ENCODE measurements at regions not wholly inside any gene's neighbourhood (a gene's known extent, or its start where the extent isn't known, plus 50 kb on each side); places are given as distances from the start of the nearest gene placed in this dataset.
"Not testable (repeated sequence)": the region's sequence is repeated elsewhere in the genome, so short reads cannot be mapped to it uniquely, and the experiment has no call there.

DNA sequence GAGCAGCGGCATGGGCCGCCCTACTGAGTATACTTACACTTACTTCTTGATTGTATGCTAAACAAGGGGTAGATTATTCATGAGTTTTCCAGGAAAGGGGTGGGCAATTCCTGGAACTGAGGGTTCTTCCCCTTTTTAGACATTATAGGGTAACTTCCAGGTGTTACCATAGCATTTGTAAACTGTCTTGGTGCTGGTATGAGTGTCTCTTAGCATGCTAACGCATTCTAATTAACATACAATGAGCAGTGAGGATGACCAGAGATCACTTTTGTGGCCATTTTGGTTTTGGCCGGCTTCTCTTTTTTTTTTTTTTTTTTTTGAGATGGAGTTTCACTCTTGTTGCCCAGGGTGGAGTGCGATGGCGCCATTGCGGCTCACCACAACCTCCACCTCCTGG lies 491.8 kb upstream of the AUTS2 start:
- DNase-seq (ENCODE audit: low spot score): not testable (repeated sequence)

DNA sequence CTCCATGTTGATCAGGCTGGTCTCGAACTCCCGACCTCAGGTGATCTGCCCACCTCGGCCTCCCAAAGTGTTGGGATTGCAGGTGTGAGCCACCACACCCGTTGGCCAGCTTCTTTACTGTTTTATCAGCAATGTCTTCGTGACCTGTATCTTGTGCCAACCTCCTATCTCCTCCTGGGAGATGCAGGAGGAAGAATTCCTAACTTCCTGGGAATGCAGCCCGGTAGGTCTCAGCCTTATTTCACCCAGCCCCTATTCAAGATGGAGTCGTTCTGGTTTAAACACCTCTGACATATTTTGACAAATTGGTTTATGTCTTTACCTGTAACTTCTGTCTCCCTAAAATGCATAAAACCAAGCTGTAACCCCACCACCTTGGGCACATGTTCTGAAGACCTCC lies 491.3 kb upstream of the AUTS2 start:
- DNase-seq (ENCODE audit: low spot score): not testable (repeated sequence)

DNA sequence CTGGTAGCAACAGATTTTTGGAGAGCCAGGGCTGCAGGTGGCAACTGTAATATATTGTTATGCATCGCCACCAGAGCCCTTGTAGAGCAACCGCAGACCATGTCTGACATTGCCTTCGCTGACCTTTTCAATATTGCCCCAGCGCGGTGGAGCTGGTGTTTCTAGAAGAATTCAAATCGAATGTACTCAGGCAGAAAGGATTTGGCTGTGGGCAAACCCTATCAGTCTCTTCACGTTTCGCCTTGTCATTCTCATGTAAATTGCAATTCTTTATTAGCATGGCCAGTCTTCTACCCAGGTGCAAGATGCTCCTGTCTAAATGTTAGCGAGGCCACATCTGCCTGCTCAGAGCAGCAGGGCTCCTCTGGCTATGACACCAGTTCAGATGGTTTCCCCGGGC lies 490.2 kb upstream of the AUTS2 start:
- DNase-seq (ENCODE audit: low spot score): no peak

DNA sequence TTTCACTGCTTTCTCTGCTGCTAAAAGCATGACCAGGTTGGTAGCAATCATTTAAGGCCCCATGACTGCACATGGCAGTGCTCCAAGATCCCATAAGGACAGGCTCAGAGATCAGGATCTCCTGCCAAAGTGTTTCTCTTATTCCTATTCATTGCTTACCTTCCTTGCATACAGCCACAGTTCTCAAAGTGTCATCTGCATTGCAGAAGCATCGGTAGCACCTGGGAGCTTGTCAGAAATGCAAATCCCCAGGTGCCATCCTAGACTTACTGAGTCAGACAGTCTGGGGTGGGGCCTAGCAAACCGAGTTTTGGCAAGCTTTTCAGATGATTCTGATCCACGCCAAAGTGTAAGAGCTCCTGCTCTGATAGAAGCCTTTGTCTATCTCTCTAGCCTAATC lies 489.0 kb upstream of the AUTS2 start:
- no peak for DNase-seq (ENCODE audit: low spot score)

DNA sequence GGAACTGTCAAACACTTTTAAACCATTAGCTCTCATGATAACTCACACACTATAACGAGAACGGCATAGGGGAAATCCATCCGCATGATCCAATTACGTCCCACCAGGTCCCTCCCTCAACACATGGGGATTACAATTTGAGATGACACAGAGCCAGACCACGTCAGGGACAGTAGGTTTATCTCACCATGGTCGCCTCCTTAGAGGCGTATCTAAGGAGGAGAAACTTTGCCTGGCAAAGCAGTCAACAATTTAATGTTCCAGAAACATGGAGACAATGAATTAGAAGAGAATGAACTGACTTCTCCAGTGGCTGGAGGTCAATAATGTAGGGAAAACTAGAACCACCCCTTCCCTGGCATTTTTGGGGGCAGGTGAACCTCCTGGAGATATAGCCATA lies 488.4 kb upstream of the AUTS2 start:
- no peak for DNase-seq (ENCODE audit: low spot score)

DNA sequence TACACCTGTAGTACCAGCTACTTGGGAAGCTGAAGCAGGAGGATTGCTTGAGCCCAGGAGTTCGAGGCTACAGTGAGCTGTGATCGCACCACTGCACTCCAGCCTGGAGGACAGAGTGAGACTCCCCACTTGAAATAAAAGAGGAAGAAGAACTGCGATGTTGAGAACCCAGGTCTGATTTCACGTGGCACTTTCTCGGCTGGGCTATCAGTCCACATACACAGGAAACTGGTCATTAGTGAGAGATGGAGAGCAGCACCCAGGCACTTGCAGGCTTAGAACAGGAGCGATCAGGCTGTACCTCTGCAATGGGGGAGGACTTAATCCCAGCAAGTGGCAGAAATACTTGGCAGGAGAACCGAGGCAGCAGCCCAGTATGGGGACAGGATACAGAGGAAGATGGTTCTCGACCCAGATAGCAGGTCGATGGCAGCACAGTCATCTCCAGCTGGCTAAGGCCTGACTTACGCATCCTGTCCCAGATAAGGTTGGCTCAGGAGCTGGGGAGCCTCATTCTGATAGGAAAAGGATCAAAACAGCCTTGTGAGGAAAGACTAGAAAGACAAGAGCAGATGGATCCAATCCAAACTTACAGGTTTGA lies 487.7 kb upstream of the AUTS2 start:
- no peak for DNase-seq (ENCODE audit: low spot score)

DNA sequence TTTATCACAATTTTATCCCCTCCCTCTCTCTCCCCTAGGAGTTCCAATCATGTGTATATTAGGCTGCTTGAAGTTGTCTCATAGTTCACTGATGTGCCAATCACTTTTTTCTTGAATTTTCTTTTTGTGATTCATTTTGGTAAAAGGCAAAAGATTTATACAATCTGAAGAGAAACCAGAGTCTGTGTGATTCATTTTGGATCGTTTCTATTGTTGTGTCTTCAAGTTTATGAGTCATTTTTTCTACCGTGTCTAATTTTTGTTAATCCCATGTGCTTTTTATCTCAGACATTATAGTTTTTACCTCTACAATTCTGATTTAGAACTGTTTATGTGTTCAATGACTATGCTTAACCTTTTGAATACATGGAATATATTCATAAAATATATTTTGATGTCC lies 483.9 kb upstream of the AUTS2 start:
- DNase-seq (ENCODE audit: low spot score): no peak

DNA sequence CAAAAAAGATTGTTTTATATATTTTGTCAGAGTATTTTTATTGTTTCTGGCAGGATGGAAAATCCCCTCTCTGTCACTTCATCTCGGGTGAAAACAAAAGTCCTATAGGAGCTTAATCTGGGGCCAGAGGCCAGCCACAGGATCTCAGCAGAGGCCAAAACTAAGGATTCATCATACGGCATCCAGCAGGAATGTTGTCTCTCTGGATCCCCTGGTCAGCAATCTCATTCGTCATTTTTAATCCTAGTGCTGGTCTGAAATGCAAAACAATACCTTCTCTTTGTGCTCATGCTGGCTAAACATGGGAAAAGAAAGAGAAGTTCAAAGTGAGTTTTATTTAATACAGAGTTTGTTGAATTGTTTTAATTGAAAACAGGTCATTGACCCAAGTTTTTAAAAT lies 482.5 kb upstream of the AUTS2 start:
- no peak for DNase-seq (ENCODE audit: low spot score)

DNA sequence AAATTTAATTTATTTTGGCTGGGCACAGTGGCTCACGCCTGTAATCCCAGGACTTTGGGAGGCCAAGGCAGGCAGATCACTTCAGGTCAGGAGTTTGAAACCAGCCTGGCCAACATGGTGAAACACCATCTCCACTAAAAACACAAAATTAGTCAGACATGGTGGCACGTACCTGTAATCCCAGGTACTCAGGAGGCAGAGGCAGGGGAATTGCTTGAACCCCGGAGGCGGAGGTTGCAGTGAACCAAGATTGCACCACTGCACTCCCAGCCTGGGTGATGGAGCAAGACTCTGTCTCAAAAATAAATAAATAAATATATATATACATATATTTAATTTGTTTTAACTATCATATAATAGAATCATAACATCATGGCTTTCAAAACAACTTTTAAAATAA lies 482.1 kb upstream of the AUTS2 start:
- not testable (repeated sequence) for DNase-seq (ENCODE audit: low spot score)

DNA sequence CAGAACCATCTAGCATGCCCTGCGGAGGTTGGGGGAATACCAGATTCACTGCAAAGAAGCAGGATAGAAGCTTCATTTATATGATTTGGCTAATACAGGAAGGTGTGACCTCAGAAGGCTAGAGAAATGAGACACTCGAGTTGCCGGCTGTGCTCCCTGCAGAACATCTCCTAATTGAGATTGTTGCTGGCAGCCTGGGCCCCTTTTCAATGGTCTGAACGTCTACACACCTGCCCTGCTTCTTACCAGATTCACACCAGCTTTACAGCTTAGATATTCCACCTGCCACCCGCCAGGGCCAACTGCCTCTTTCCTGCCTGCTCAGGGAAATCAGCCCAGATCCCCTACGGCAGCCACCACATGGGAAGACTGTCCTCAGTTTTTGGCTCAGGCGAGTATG lies 475.3 kb upstream of the AUTS2 start:
- no peak for DNase-seq (ENCODE audit: low spot score)

DNA sequence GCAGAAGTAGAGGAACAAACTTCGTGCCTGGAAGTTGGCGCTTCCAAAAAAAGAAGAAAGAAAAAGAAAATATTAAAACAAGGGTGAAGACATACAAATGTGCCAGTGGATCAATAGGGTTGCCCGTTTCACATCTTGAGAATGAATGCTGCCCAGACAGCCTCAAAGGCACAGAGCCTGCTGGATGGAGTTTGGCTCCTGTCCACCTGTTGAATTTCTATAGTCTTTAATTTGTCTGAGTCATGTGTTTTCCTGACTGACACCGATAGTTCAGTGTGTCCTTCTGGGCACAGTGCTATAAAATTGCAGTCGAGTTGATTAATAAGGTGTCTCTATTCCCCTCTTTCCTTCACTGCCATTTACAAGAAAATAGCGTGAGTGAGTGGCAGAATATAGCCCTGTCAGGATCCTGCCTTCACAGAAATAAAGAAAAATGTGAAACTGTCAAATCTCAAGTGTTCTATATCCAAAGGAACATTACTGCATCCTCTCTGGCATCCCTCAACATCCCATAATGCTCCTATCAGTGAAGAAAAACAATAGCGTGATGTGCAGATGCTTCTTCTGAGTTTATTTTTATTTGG lies 471.3 kb upstream of the AUTS2 start:
- no peak for DNase-seq (ENCODE audit: low spot score)

DNA sequence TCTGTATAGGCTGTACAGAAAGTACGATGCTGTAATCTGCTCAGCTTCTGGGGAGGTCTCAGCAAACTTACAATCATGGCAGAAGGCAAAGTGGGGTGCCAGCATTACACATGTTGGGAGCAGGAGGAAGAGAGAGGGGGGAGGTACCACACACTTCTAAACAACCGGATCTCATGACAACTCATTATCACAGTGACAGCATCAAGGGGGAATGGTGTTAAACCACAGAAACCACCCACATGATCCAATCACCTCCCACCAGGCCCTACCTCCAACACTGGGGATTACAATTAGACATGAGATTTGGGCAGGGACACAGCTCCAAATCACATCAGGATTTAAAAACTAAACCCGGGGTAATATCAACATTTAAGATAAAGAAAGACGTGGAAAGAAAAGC lies 468.8 kb upstream of the AUTS2 start:
- DNase-seq (ENCODE audit: low spot score): no peak

DNA sequence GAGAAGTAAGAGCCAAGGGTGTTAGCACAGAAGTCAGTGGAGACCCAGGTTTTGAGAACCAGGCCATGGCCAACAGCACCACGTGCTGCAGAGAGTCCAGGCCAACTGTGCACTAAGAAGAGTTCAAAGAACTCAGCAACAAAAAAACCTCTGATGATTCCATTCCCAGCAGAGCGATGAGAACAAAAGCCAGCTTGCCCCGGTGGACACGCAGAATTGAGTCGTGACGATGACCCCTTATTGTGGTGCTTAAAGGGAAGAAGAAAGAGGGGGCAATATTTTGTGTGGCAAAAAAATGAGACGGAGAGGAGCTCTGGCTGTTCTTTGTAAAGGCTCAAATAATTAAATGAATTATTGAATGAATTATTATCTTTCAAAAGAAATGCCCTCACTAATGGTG lies 468.3 kb upstream of the AUTS2 start:
- no peak for DNase-seq (ENCODE audit: low spot score)

DNA sequence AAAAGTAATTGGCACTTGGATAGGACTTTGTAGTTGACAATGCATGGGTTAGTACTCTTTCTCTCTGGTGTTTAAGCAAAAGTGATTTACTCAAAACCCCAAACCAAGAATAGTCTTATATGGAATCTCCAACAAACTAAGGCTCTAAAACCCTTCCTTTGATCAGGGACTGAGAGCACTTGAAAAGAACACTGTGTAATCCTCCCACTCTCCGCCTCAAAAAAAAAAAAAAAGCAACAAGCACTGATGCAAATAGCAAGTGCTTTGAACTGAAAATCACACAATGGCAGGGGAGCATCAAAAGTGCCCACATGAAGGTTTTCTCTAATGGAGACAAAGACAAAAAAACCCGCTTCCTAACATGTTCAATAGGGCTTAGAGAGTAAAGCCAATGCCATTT lies 467.9 kb upstream of the AUTS2 start:
- DNase-seq (ENCODE audit: low spot score): no peak

DNA sequence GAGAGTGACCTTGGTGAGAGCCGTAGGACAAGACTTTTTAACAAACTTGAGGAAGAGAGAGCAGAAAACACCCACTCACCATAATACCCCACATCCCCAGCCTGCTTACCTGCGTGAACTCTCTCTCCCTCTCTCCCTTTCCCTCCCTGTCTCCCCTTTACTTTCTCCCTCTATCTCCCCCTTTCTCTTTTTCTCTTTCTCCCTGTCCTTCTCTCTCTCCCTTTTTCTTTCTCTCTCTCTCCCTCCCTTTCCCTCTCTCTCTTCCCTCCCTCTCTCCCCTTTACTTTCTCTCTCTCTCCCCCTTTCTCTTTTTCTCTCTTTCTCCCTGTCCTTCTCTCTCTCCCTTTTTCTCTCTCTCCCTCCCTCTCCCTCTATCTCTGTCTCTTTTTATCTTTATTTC lies 464.0 kb upstream of the AUTS2 start:
- DNase-seq (ENCODE audit: low spot score): no peak

DNA sequence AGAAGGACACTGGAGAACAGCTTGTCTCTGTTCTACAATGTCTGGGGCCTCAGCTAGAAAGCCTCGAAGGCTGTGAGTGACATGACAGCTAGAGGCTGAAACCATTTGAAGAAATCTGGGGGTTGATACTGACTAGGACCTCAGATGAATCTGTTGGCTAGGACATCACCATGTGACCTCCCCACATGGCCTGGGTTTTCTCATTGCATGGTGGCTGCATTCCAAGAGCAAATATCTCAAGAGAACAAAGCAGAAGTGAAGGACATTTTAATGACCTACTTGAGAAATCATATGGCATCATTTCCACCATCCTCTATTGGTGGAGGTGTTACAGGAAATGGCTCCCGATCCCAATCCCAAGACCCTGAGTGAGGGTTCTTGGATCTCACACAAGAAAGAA lies 450.6 kb upstream of the AUTS2 start:
- DNase-seq (ENCODE audit: low spot score): no peak

DNA sequence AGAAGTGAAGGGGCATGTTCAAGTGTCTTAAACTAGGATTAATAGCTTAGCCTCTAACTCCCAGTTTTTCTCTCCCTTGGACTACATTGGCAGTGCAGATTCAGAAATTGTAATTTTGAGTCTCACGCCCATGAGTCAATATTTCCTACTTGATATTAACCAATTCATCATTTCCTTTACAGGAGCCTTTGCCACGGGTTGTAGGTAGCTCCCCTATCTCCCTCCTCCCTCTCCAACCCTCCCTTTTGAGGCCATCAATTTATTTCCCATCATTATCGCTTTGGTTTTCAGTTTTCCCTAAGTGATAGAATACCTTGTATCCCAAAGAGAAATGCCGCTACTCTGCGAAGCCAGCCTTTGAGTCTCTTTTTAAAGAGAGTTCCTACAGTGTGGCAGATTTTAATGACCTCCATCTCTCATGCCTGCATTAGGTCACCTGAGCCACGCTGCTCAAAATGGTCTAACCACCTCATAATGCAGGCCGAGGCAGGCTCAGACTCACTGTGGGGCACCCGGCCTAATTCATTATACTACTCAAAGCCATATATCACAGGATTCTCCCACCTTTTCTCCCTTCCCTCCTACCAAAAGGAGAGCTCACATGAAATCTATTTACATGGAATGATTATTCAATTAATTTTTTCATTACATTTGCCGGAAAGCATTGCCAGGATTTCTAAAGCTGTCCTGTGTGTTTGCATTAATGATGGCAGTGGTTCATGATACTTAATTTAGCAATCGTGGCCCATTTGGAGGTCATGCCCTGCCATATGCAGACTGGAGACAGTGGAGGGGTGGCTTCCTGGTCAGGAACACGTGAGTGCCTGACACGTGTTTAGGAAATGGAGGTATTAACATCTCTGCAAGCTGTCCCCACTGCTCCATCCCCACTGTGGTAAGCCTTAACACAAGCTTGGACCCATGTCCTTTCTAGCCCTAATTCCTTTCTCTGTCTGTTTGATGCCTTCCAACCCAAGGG lies 448.2 kb upstream of the AUTS2 start:
- no peak for DNase-seq (ENCODE audit: low spot score)

DNA sequence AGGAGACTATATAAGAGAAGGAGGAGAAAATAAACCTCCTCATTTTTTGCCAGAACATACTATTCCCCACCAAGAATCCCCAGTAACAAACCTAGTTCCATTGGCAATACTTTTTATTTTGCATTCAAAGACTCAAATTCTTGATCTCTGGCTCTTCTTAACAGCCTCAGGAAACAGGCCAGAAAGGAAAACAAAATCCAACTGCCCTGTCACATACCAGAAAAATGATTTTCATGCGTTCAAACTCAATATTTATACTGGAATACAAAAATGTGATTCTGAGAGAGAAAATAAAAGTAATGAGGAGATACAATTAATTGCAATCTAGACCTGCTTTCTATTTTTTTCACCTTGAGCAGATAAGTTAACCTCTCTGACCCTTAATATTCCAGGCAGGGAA lies 435.9 kb upstream of the AUTS2 start:
- DNase-seq (ENCODE audit: low spot score): no peak

DNA sequence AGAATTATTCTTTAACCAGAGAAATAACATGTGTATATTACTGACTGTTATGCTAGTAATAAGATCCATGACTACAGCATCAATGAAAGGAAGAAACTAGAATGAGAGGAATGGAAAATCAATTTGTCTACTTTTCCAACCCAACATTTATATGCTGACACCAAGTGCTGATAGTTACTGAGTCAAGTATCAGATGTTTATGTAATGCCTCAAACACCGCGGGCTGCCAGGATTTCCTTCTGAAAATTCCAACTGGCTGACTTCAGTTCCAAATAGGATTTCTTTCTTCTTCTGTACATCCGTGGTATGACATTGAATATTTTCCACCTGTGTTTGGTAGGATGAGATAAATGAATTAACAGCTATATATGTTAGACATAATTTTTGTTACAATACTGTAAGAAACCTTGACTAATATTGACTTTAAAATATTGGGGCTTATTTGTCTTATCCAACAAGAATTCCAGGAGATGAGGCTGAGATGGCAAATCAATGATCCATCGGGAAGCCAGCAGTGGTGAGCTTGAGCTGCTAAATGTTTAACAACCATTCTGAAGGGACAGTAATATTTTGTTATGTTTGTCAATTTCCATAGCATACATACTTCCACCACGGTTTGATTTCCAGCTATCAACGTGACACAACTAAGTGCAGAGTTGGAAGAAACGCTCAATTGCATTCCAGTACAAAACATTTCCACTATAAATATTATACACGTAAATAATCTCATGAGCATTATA lies 435.2 kb upstream of the AUTS2 start:
- DNase-seq (ENCODE audit: low spot score): no peak

DNA sequence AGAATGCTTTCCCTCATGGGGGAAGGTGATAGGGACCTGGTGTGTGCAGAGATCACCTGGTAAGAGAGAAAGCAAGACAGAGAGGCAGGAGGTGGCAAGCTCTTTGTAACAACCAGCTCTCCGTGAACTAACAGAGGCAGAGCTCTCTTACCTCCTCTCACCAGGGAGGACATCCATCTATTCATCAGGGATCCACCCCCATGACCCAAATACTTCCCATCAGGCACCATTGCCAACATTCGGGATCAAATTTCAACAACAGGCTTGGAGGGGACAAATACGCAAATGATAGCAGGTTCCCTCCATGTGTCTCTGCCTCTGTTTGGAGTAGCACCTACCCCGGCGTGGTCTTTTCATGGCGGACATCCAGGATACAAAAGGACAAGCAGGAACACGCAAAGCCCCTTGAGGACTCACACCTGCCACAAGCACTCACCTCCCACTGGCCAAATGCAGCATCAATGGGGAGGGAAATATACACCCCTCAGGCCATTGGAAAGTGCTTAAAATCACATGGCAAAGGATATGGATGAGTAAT lies 431.2 kb upstream of the AUTS2 start:
- DNase-seq (ENCODE audit: low spot score): no peak

DNA sequence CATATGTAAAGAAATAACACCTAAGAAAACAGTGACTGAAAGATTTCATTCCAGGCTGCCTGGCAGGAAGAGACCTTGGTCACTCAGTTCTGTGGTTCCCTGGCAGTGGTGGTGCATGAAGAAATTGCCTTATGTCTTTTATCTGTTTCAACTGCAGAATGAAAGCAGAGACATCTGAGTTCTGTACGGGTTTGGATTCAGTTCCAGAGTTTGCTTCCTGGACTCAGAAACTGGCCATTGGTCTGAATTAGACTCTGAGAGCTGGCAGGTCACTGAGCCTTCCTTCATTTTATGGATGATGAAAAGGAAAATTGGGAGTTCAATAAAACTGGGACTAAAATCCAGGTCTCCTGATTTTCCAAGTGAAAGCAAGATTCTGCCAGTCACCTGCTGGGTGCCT lies 428.9 kb upstream of the AUTS2 start:
- no peak for DNase-seq (ENCODE audit: low spot score)

Data from mesenteric fat pad (tissue), 1 donor.